SHP77 (cell line): ENCODE measurements at regions not wholly inside any gene's neighbourhood (a gene's known extent, or its start where the extent isn't known, plus 50 kb on each side); places are given as distances from the start of the nearest gene placed in this dataset.
"Not testable (repeated sequence)": the region's sequence is repeated elsewhere in the genome, so short reads cannot be mapped to it uniquely, and the experiment has no call there.

Experiments used
- DNase-seq, 2 experiments: peaks; one replicate each; lab custom pipeline; 2025; lab: John Stamatoyannopoulos, UW

DNA sequence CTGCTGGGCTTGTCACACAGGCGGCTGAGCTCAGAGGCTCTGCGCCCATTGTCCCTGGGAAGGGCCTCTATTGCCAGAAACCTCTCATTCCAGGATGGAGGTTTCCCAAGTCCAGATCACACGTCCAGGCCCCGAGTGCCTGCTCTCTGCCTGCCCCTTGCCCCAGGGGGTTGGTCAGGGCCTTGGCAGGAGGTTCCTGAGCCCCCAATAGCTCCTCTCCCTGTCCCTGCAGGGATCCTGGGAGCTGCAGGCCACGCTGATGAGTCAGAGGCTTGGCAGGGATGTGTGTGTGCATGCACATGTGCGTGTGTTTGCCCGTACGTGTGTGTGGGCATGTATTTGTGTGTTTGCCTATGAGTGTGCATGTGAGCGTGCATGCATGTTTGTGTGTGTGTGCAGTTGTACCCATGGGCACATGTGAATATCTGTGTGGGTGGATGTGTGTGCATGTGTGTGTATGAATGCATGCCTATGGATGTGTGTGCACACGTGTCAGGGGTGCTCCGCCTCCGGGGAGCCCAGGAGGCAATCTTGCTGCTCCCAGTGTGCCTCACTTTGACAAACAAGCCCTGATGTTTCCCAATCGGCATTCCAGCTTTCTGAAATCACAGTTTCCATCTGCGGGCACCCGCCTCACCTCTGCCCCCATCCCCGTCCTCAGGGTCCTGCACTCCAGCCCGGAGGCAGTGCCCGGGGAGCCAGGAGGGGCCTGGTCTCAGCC, 98.4 kb upstream of the GSE1 start:
- DNase-seq, result no peak

DNA sequence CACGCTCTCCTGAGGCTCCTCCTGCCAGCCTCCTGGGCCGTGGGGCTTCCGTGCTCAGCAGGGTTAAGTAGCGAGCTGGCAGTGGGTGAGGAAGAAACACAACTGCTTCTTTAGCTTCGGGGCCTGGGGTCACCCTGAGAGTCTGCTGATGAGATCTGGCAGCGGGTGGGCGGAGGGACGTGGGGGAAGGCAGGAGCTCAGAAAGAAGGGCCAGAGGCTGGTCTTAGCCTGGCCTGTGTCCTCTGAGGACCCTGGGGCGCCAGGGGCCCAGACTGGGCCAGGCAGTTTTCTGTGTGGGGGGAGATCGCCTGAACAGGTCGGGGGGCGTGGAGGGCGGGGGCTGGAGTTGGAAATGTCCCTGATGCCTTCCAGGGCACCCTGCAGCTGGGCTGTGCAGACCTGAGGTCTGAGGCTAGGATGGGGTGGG, 97.8 kb upstream of the GSE1 start:
- DNase-seq, result no peak

DNA sequence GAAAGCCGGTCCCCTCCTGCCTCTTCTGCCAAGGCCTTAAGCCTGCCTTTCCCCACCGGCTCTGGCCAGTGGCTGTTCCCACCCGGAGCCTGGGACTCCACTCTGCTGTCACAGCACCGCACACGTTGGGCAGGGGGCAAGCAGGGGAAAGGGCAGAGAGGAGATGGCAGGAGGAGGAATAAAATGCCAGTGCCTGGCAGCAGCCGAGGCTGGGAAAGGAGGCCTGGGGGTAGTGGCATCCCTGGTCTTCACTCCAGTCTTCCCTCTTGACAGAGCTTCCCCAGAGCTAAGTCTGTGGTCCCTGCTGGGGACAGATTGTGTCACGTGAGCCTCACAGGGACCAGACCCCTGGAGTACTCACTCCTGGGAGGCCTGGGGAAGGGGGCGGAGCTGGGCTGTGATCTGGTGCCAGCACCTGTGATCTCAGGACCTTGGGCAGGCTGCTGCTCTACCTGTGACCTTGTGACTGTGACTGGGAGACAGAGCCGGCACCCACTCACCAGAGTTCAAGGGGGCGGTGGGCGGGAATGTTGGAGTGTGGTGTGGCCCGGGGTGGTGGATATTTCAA, 97.2 kb upstream of the GSE1 start:
- DNase-seq, result no peak

DNA sequence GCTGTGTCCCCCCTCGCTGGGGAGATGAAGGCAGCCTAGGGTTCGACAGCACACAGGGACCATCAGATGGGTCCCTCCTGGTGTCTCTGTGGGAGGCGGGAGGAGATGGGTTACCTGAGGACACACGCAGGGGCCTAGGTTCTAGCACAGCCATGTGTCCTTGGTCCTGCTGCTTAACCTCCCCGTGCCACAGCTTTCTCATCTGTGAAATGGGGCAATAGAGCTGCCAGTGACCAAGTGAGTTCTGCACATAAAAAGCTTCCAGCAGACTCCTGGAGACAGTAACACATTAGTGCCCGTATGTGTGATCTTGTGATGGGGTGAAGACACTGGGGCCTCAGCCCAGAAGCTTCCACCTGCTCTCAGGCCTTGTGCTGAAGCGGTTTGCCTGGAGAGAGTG, 96.0 kb upstream of the GSE1 start:
- DNase-seq, result no peak

DNA sequence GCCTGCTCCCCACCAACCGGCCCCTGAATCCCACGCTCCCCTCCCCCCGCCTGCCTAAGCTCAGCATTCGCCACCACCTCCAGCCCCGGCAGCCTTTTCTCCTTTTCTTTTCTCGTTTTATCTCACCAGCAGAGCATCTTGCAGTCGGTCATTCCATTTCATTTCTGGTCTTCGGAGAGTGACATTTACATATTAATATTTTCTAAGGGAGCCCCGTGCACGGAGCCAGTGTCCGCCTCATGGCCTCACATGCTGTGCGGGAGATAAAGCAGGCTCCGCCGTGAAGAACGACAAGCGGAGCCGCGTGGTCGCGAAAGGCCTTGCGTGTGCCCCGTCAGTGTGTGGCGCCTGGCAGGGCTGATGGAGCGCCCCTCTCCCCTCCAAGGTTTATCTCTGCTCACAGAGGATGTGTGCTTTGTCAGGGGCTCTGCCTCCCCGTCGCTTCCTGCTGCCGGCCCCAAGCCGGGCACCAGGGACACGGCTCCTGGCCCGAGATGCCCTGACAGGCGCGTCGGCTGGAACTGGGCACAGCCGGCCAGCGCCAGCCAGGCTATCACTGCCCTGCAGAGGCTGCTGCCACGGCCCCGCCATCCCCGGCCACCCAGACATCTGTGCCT, 95.5 kb upstream of the GSE1 start:
- no peak for DNase-seq

DNA sequence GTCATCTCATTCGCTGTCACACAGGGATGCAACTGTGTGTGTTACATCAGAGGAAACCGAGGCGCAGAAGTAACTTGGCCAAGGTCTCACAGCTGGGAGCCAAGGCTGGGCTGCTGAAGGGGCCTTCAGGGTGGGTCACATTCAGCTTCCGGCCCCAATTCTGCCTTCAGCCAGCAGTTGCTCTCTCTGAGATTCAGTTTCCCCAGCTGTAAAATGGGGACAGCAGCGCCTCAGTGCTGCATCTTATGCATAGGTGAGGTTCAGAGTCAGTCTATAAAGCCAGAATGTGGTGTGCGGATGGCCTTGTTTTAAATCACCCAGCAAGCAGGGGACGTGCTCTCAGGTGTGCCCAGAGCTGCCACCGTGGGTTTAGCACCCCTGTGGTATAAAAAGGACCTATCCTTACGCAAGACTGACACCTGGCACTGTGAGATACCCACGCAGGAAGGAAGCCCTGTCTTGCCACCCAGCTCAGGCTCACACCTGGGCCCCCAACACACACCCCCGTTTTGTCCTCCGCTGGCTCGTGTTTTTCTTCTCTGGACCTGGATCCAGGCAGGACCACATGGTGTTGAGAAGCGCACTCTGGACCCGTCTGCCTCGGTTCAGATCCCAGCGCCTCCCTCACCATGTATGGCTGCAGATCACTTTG, 94.6 kb upstream of the GSE1 start:
- DNase-seq, result no peak

DNA sequence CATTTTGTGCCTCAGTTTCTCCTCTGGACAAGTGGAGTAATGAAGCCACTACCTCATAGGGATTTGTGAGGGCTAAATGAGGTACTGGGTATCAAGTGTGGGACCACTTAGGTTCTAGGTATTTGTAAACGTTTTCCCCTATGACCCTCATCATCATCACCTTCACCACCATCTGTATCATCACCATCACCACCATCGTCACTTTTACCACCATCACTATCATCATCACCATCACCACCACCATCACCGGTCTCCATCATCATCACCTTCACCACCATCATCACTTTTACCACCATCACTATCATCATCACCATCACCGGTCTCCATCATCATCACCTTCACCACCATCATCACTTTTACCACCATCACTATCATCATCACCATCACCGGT, 94.1 kb upstream of the GSE1 start:
- DNase-seq, result not testable (repeated sequence)

DNA sequence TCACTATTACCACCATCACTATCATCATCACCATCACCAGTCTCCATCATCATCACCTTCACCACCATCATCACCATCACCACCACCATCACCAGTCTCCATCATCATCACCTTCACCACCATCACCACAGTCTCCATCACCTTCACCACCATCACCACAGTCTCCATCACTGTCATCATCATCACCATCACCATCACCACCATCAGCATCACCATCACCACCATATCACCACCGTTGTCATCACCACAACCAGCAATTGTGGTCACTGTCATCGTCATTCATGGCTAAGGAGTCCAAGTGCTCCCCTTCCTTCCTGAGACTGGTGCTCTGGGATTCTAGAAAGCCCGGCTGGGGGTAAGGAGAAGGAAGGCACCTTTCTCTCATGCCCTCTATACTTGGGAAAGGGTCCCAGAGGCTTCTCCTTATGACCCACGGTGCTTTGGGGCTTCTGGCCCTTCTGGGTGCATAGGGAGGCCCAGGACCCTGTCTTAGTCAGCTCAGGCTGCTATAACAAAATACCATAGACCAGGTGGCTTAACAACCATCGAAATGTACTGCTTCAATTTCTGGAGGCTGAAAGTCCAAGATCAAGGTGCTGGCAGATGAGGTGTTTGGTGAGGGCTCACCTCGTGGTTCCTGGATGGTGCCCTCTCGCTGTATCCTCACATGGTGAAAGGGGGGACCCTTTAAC, 93.4 kb upstream of the GSE1 start:
- DNase-seq, result no peak

DNA sequence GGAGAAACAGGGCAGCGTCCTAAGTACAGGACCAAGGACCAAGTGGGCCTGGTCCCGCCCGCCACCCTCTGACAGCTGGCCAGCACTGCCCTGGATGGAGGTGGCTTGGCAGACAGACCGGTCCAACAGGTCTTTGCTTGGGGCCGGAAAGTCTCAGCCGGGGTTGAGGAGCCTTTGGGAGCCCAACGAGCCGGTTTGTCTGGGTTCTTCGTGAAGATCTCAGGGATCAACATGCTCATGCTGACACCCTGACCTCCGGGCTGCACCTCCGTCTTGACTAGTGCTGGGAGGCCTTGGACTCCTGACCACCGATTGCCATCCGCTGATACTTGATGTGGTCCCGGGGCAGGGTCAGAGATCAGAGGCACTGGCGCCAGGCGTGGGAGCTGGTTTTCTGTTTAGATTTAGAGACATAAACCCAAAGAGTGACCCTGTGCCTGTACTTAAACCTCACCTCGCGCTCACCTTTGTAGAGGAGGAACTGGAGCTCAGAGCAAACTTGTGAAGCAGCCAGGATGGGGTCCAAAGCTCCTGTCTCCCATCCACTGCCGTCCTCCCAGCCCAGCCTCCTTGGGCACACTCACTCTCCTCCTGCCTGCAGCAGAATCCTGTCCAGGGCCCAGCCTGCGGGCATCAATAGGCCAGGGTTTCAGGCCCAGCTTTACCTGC, 92.1 kb upstream of the GSE1 start:
- DNase-seq, result no peak

DNA sequence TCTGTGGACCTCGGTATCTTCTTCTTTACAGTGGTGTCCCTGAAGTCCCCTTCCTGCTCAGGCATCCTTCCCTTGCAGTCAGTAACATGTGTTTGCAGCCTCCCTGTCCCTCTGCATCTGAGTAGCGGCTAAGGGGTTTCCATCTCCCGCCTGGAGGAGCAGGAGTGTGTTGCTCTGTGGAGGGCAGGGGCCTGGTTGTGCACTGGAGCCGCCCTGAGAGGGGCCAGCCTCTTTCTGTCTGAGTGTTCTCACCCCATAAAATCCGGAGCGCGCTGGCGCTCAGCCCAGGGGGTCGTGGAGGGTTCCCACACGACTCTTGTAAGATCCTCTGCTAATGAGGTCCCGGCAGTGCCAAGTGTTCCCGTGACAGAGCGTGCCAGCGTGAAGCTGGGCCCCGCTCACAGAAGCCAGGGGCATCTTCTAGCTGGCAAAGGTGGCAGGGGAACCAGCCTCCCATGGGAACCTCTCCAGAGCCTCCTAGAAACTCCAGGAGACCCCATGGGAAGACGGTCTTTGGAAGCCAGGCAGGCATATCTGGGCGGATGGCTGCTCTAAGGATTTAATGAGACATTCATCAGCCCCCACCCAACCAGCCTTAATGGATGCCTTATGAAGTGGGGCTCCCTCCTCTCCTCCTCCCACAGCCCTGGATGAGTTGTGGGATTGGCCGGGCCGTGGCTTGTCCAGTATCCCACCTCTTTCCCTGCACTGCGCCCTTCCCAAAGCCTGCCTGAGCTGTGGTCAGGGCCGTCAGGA, 91.4 kb upstream of the GSE1 start:
- DNase-seq, result no peak

DNA sequence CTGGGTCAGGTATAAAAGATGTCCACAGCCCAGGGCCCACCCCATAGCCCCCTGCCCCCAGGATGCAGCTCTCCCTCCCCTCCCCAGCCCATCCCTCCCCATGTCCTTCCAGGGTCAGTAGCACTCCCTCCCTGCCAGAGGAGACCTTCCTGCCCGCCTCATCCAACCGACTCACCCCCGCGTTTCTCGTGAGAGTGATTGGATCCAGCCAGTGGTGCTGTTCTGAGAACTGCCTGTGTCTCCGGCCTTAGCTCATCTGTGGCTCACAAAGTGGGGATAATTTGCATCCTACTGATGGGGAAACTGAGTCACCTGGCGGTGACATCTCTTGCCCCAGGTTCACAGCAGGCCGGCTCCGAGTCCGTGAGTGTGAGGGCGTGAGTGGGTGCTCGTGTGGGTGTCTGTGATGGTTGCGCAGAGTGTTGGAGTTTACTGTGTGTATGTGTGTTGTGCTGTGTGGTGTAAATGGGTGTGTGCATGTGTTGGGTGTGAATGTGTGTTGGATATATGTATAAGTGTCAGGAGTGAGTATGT, 90.7 kb upstream of the GSE1 start:
- DNase-seq, result no peak

DNA sequence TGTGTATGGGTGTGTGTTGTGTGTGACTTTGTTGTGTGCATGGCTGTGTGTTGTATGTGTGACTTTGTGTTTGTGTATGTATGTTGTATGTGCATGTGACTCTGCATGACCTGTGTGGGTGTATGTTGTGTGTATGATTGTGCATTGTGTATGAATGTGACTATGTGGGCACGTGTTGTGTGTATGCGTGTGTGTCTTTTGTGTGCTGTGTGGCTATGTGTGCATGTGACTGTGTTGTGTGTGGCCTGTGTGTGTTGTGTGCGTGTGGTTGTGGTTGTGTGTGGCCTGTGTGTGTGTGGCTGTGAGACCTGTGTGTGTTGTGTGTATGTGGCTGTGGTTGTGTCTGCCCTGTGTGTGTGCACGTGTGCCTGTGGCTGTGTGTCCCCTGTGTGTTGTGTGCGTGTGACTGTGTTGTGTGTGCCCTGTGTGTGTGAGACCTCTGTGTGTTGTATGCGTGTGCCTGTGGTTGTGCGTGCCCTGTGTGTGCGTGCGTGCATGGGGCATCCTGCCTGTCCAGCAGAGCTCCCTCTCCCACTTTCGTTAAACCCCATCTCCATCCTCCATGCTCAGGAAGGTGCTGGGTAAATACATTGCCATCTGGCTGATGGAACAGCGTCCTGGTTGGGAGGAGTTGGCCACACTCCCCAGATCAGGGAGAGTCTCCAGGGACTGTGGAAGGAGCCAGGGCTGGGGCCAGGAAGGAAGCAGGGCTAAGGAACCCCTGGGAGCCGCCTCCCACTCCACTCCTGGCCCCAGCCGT, 90.1 kb upstream of the GSE1 start:
- peak in 1 of 2 experiments; percentile 31 for DNase-seq

DNA sequence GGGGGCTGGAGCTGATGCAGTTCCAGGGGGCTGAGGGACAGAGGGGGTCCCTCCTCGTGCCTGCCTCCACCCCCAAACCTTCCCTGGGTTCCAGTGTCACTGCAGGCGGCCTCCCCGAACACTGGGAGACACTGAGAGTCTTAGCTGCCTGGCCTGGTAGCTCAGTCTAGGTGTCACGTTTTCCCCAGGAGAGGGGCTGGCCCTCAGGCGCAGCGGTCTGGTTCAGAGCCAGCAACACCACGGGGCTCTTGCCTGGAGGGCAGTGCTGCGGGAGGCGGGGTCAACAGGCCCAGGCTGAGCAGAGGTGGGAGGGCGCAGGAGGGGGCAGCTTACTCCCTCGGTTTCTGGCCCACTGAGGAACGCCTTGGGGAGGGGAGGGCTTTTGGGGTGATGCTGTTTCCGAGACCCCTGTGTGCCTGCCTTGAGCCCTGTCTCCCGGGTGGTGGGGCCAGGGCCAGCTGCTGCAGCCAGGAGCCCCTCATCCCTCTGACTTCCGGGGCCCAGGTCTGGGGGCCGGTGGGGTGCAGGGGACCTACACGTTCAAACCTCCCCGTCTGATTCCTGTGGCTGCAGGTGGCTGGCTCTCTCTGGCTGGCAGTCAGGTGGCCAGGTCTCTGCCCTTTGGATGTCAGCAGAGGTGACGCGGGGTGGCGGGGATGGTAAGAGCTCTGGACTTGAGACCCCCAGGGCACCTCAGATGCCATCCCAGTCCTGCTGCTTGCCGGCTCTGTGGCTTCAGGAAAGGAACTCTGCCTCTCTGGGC, 89.3 kb upstream of the GSE1 start:
- peak in 1 of 2 experiments; percentile 36 for DNase-seq

DNA sequence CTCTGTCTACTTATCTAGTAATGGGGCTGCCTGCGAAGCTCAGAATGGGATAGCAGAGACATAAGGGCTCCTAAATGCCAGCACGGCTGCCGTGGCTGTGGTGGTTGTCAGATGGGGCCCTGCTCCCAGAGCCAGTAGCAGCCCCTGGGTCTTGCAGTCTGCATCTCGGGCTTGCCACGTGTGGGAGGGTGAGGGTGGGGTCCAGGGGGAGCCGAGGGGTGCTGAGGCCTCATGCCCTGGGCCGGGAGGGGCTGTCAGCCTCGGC, 88.8 kb upstream of the GSE1 start:
- no peak for DNase-seq

DNA sequence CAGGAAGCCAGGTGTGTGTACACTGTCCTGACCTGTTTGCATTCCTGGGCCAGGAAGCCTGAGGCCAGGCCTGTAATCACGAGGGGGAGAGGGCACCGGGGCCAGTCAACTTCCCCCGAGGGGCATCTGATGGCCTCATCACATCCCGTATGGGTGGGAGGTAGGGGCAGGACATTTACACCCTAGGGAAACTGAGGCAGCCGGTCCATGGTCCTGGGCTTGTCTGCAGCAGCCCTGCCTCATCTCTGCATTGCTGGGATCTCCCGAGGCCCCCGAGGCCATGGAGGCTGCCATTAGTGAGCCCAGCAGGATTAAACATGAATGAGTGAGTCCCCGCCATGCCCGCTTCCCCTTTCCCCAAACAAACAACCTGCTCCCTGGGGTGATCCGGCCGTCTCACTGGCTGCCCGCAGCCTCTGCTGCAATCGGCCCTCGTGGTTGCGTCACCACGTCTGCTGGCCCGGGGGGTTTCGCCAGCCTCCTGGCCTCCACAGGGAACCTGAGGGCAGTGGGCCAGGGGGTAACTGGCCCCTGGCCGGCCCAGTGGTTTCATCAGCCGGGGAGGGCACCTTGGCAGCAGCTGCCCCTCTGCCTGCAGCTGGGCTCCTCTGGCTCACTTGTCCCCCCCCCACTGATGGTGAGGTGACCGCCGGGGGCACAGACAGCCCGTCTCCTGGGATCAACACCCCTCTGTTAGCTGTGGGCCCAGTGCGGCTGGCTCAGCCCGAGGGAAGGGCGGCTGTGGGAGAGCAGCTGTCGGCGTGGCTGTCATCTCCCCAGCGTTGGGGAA, 88.3 kb upstream of the GSE1 start:
- peak in 1 of 2 experiments; percentile 30 for DNase-seq

DNA sequence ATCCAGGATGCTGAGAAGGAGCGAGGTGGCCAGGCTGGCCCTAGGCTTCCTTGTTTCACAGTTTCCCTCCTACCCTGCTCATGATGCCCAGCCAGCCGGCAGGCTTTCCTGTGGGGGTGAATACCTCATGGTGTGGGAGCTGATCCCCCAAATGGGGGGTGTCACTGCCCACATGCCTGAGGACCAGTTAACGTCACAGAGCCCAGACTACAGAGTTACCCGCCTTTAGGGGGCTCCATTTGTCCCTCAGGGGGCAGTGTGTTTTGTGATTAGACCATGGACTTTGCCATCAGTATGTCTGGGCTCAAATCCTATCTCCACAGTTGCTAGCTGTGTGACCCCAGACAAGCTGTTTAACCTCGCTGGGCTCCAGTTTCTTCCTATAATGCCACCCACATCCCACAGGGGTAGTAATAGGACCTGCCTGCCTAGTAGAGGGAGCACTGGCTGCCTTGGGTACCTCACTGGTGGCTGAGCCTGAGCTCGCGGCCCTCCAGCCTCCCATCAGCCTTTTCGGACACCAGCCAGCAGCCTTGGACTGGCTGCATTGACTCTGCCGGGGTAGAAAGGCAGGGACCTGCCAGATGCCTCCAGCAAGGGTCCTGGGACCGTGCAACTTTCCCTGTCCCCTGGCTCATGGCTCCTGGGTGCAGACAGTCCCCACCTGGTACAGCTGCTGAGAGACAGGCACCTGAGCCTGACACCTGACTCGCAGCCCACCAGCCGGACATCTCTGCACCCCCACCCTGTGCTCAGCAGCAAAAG, 87.5 kb upstream of the GSE1 start:
- DNase-seq, result no peak

DNA sequence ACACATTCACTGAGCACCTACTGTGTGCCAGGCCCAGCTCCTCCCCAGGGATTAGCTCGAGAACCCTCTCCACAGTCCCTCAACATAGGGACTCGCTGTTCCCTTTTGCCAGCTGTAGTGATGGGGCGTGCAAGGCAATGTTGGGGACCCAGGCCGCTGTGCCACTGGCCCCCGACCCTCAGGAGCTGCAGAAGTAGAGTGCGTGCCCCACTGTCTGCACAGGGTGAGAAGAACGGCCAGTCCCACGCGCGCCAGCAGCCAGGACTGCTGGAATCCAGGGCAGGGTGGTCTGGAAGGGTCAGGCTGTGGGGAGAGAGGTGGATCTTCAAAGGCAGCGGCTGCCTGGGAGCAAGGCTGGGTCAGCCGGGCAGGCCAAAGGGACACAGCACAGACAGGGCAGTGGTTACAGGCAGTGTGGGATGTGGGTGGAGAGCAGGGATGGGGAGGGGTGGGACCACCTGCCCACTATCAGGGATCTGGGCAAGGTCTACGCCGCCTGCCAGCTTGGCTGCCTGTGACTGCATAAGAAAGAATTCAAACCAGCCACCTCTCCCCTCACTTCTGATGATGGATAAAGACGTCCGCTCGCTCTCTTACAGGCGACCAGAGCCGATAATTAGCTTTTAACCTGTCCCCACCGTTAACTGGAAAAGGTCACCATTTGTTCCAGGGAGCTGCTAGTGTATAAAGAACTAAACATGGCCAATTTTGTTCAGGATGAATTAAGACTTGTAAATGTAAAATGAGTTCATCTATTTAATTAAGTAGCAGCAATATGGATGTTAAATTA, 86.7 kb upstream of the GSE1 start:
- no peak for DNase-seq
